GM04503 (cell line): ENCODE measurements at regions not wholly inside any gene's neighbourhood (a gene's known extent, or its start where the extent isn't known, plus 50 kb on each side); places are given as distances from the start of the nearest gene placed in this dataset.

ENCODE experiments used
- DNase-seq: peaks from one replicate; pipeline ENCODE4 v3.0.0-alpha.2; 2012; ENCODE audit warnings: low read depth

DNA sequence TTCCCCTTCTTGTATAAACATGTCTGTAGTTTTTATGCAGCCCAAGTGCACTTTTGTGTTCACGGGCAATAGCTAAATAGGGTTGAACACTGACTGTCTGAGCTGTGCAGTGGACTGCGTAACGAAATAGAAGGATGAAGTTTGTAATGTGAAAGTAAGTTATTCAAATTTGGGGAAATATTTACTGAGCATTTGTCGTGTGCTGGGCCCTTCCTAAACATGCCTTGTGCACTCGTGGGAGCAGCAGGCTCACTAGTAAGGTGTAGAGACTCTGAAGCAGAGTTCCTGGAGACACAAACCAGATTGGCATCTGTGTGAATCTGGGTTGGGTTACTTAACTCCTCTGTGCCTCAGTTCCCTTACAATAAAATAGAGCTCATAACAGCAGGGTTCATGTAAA, 51.7 kb upstream of the C1QTNF7 start:
- no peak for DNase-seq

DNA sequence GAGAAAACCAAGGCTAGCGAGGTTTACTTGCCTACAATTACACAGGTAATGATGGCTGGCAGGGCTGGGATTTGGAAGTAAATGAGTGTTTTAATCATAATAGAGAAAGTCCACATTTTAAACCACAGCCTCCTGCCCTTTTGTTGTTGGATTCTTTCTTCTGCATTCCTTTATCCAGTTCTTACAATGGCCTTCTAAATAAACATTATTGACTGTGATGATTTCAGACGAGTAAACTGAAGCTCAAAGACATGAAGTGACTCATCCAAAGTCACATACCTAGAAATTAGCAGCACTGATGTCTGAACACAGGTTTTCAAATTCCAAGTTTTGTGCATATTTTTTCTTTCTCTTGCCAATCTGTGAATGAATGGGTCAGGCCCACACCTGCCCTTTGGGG, 51.2 kb upstream of the C1QTNF7 start:
- DNase-seq: no peak
